ENCODE measurements at regions not wholly inside any gene's neighbourhood (a gene's known extent, or its start where the extent isn't known, plus 50 kb on each side); places are given as distances from the start of the nearest gene placed in this dataset.

DNA sequence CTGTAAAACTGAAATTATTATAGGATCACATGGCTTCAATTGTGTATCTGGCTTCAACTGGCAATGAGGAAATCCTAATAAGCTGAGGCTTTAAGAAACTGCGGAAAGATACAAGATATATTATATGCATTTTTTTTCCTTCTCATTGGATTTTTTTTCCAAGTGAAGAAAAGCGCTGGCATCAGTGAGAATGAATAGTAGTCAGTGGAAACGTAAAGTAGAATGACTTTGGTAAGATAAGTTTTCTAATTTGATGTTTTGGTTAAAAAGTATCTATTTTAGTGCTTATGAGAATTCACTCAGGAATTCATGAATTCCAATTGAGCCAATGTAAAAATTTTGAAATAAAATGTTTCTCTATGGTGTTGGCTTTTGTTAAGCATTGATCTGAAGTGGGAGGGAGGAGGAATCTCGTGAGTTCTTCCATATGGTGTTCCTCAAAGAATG is 173.5 kb upstream of the FRMD6 start:
- TF ChIP-seq TAF1 (IDR thresholded peaks at IDR 0.05; ENCODE audit: low read depth, low read length) (no peak), POLR2A (IDR thresholded peaks at IDR 0.05; ENCODE audit: low read depth, low read length) (no peak)

Measured in GM12891 (cell line).